H9 (cell line): ENCODE measurements at regions not wholly inside any gene's neighbourhood (a gene's known extent, or its start where the extent isn't known, plus 50 kb on each side); places are given as distances from the start of the nearest gene placed in this dataset.
A peak's percentile ranks its signal among the peaks of the same experiment; 100 is the strongest.

Experiments
- DNase-seq: peaks from one replicate; pipeline ENCODE4 v3.0.0-alpha.2; 2017
- H2AFZ ChIP-seq: one replicate; pipeline ENCODE4 v1.6.1; 2013; ENCODE audit warnings: mild to moderate bottlenecking, low read length, control low read depth, moderate library complexity
- H2AK5ac ChIP-seq: 2 replicates; pipeline ENCODE4 v1.6.1; 2013; ENCODE audit warnings: low read length, control low read depth, mixed read lengths; ENCODE audit not compliant: insufficient read length
- H2BK120ac ChIP-seq: one replicate; pipeline ENCODE4 v1.6.1; 2013; ENCODE audit warnings: low read depth, mild to moderate bottlenecking, low read length, control low read depth, inconsistent platforms; ENCODE audit not compliant: poor library complexity, severe bottlenecking
- H2BK12ac ChIP-seq: 2 replicates; pipeline ENCODE4 v1.6.1; 2013; ENCODE audit warnings: low read length, control low read depth, mixed read lengths, low read depth; ENCODE audit not compliant: insufficient read length
- H2BK15ac ChIP-seq: 2 replicates; pipeline ENCODE4 v1.6.1; 2013; ENCODE audit warnings: low read depth, low read length, control low read depth
- H2BK20ac ChIP-seq: one replicate; pipeline ENCODE4 v1.6.1; 2013; ENCODE audit warnings: low read depth, mild to moderate bottlenecking, low read length, control low read depth, inconsistent platforms; ENCODE audit not compliant: poor library complexity, severe bottlenecking
- H2BK5ac ChIP-seq: 2 replicates; pipeline ENCODE4 v1.6.1; 2013; ENCODE audit warnings: low read length, control low read depth, mixed read lengths; ENCODE audit not compliant: insufficient read length
- H3K14ac ChIP-seq: 2 replicates; pipeline ENCODE4 v1.6.1; 2013; ENCODE audit warnings: low read length, control low read depth; ENCODE audit not compliant: insufficient read depth
- H3K18ac ChIP-seq: 2 replicates; pipeline ENCODE4 v1.6.1; 2013; ENCODE audit warnings: low read depth, mild to moderate bottlenecking, mixed read lengths, low read length, control low read depth; ENCODE audit not compliant: insufficient read length
- H3K23ac ChIP-seq: 2 replicates; pipeline ENCODE4 v1.6.1; 2013; ENCODE audit warnings: low read length, control low read depth, mixed read lengths, low read depth; ENCODE audit not compliant: insufficient read length
- H3K23me2 ChIP-seq: 2 replicates; pipeline ENCODE4 v1.6.1; 2013; ENCODE audit warnings: low read depth, mild to moderate bottlenecking, mixed read lengths, low read length, control low read depth; ENCODE audit not compliant: insufficient read length, poor library complexity, severe bottlenecking
- H3K27ac ChIP-seq: 2 replicates; pipeline ENCODE4 v1.5.1; 2013; ENCODE audit warnings: low read length, control low read depth, mixed read lengths, low read depth; ENCODE audit not compliant: insufficient read length
- H3K27me3 ChIP-seq: 2 replicates; pipeline ENCODE4 v1.6.1; 2013; ENCODE audit warnings: low read length, control low read depth, inconsistent platforms; ENCODE audit not compliant: insufficient read depth
- H3K4ac ChIP-seq: 2 replicates; pipeline ENCODE4 v1.6.1; 2013; ENCODE audit warnings: low read depth, mild to moderate bottlenecking, control low read depth, inconsistent platforms, low read length, moderate library complexity
- H3K4me1 ChIP-seq: 2 replicates; pipeline ENCODE4 v1.6.1; 2013; ENCODE audit warnings: low read length, control low read depth, inconsistent platforms; ENCODE audit not compliant: insufficient read depth
- H3K4me2 ChIP-seq: 2 replicates; pipeline ENCODE4 v1.6.1; 2013; ENCODE audit warnings: low read length, control low read depth, mixed read lengths; ENCODE audit not compliant: insufficient read length, insufficient read depth
- H3K56ac ChIP-seq: 2 replicates; pipeline ENCODE4 v1.6.1; 2013; ENCODE audit warnings: low read depth, mild to moderate bottlenecking, mixed read lengths, low read length, control low read depth; ENCODE audit not compliant: insufficient read length
- H3K79me1 ChIP-seq: 2 replicates; pipeline ENCODE4 v1.6.1; 2013; ENCODE audit warnings: low read depth, mild to moderate bottlenecking, moderate library complexity, low read length, control low read depth, inconsistent platforms; ENCODE audit not compliant: insufficient read depth, poor library complexity, severe bottlenecking
- H3K79me2 ChIP-seq: 2 replicates; pipeline ENCODE4 v1.6.1; 2013; ENCODE audit warnings: low read length, control low read depth, inconsistent platforms; ENCODE audit not compliant: insufficient read depth
- H3K9ac ChIP-seq: 2 replicates; pipeline ENCODE4 v1.6.1; 2013; ENCODE audit warnings: low read length, control low read depth, mixed read lengths; ENCODE audit not compliant: insufficient read length; ENCODE audit errors: extremely low read depth
- H3K9me3 ChIP-seq: one replicate; pipeline ENCODE4 v1.6.1; 2013; ENCODE audit warnings: low read depth, low read length, inconsistent platforms; ENCODE audit not compliant: control insufficient read depth
- H3T11ph ChIP-seq: one replicate; pipeline ENCODE4 v1.6.1; 2013; ENCODE audit warnings: mild to moderate bottlenecking, low read length, control low read depth, inconsistent platforms
- H4K20me1 ChIP-seq: one replicate; pipeline ENCODE4 v1.6.1; 2013; ENCODE audit not compliant: control insufficient read depth, insufficient read length, insufficient read depth
- H4K5ac ChIP-seq: 2 replicates; pipeline ENCODE4 v1.6.1; 2013; ENCODE audit warnings: low read depth, mild to moderate bottlenecking, mixed read lengths, low read length, control low read depth; ENCODE audit not compliant: insufficient read length
- H4K8ac ChIP-seq: replicated peaks from 2 replicates; pipeline ENCODE4 v1.6.1; 2013; ENCODE audit warnings: low read length, control low read depth, mixed read lengths, low read depth; ENCODE audit not compliant: insufficient read length
- H4K91ac ChIP-seq: 2 replicates; pipeline ENCODE4 v1.6.1; 2013; ENCODE audit warnings: low read depth, mild to moderate bottlenecking, moderate library complexity, mixed read lengths, low read length, control low read depth; ENCODE audit not compliant: insufficient read length
- H3K27ac Mint-ChIP-seq, 3 experiments: 2 replicates in 2 of 3; 3 replicates in 1 of 3; pipeline ENCODE4 v1.8.0; 2020 to 2021; ENCODE audit warnings: mixed read lengths in 3 of 3, mild to moderate bottlenecking in 1 of 3, moderate library complexity in 1 of 3
- H3K27me3 Mint-ChIP-seq: 2 replicates; pipeline ENCODE4 v1.8.0; 2021; ENCODE audit warnings: low read depth, mild to moderate bottlenecking, moderate library complexity, mixed read lengths
- H3K36me3 Mint-ChIP-seq, 3 experiments: 2 replicates in 2 of 3; 3 replicates in 1 of 3; pipeline ENCODE4 v1.8.0; 2020 to 2021; ENCODE audit warnings: low read depth in 3 of 3, mixed read lengths in 3 of 3; ENCODE audit not compliant: insufficient read depth in 1 of 3
- H3K4me1 Mint-ChIP-seq, 2 experiments: 2 replicates each; pipeline ENCODE4 v1.8.0; 2020; ENCODE audit warnings: mixed read lengths in 2 of 2
- H3K4me3 Mint-ChIP-seq, 2 experiments: 2 replicates in 1 of 2; 3 replicates in 1 of 2; pipeline ENCODE4 v1.8.0; 2020 to 2021; ENCODE audit warnings: mild to moderate bottlenecking in 2 of 2, mixed read lengths in 2 of 2, moderate library complexity in 1 of 2
- H3K9me3 Mint-ChIP-seq, 2 experiments: 2 replicates in 1 of 2; 3 replicates in 1 of 2; pipeline ENCODE4 v1.8.0; 2020; ENCODE audit warnings: mild to moderate bottlenecking in 2 of 2, mixed read lengths in 2 of 2, moderate library complexity in 1 of 2
- CTCF ChIP-seq: fragments of 200-600 bp; sonication (generic); conservative IDR thresholded peaks from 3 replicates; pipeline ENCODE4 v1.8.0; 2021; ENCODE audit warnings: antibody characterized with exemption, mild to moderate bottlenecking
- WGBS: extraction: QIAGEN DNeasy Blood & Tissue Kit; methylation state at CpG from one replicate; pipeline ENCODE4 v1.1.7; 2013; ENCODE audit warnings: missing lambda C conversion rate, low lambda C conversion rate, mixed read lengths; ENCODE audit not compliant: insufficient read length; ENCODE audit errors: extremely low coverage; 5-methylcytosine and 5-hydroxymethylcytosine counted together

- Histone ChIP-seq H3K4me2 (no peak overlapping the region), H2BK12ac (no peak overlapping the region), H3K9me3 (no peaks in the 10 kb centered on the region), H4K5ac (no peak overlapping the region), H3K4ac (no peak overlapping the region), H2BK5ac (no peak overlapping the region), H3K23ac (no peak overlapping the region), H2AFZ (no peak overlapping the region), H4K20me1 (no peaks in the 10 kb centered on the region), H2BK20ac (no peak overlapping the region), H3K23me2 (no peaks in the 10 kb centered on the region), H3K4me1 (no peaks in the 10 kb centered on the region), H3K14ac (no peak overlapping the region), H2BK120ac (no peak overlapping the region), H4K91ac (no peak overlapping the region), H3K18ac (no peak overlapping the region), H2AK5ac (no peak overlapping the region), H3K79me2 (no peaks in the 10 kb centered on the region), H3K9ac (no peak overlapping the region), H3T11ph (no peak overlapping the region), H3K56ac (no peak overlapping the region), H3K27me3 (no peaks in the 10 kb centered on the region), H3K79me1 (no peaks in the 10 kb centered on the region), H3K27ac (no peak overlapping the region), H4K8ac (no peak overlapping the region), H2BK15ac (no peak overlapping the region)
- WGBS: no CpG with 5 or more reads among the region's 3 CpGs
- Mint-ChIP-seq H3K4me1 (peaks cover 0 to 3% of the 10 kb centered on the region in 2 experiments; a peak in 1 of 4 replicates), H3K27ac (0 out of 7 replicates have a peak overlapping the region, but pooled peaks of 1 of the 3 experiments have one; percentile 34), H3K9me3 (no peaks in the 10 kb centered on the region), H3K27me3 (no peaks in the 10 kb centered on the region; the same call in 1 of the 2 replicates), H3K4me3 (no peak overlapping the region), H3K36me3 (no peaks in the 10 kb centered on the region)
- no peak for DNase-seq
- no peak for TF ChIP-seq CTCF
These were observed 153.1 kb downstream of the URI1 start for GRCh38 chr19:30095171-30095570.
